Liver (tissue), 8 donors: ENCODE measurements at regions not wholly inside any gene's neighbourhood (a gene's known extent, or its start where the extent isn't known, plus 50 kb on each side); places are given as distances from the start of the nearest gene placed in this dataset.

Experiments
- DNase-seq: peaks from one replicate; pipeline ENCODE4 v3.0.0-alpha.2; 2017; ENCODE audit warnings: low spot score
- H3K27ac ChIP-seq, 2 donors: one replicate each; pipeline ENCODE4 v1.7.0; 2013; ENCODE audit warnings: inconsistent platforms in 2 of 2, low read length in 2 of 2, control low read depth in 1 of 2, low read depth in 1 of 2, mild to moderate bottlenecking in 1 of 2
- H3K27me3 ChIP-seq, 4 donors: one replicate each; pipeline versions ENCODE4 v1.6.1 to v1.7.0; 2013; ENCODE audit warnings: low read length in 3 of 4, inconsistent platforms in 1 of 4, mild to moderate bottlenecking in 1 of 4, moderate library complexity in 1 of 4; ENCODE audit not compliant: control insufficient read depth in 4 of 4, insufficient read depth in 4 of 4
- H3K36me3 ChIP-seq, 4 donors: one replicate each; pipeline versions ENCODE4 v1.6.1 to v1.7.0; 2013; ENCODE audit warnings: low read length in 3 of 4, mild to moderate bottlenecking in 3 of 4, low read depth in 1 of 4, moderate library complexity in 1 of 4; ENCODE audit not compliant: control insufficient read depth in 4 of 4, insufficient read depth in 3 of 4
- H3K4me1 ChIP-seq, 4 donors: one replicate each; pipeline versions ENCODE4 v1.6.1 to v1.7.0; 2013; ENCODE audit warnings: low read length in 3 of 4, mild to moderate bottlenecking in 3 of 4, moderate library complexity in 1 of 4; ENCODE audit not compliant: control insufficient read depth in 4 of 4, insufficient read depth in 4 of 4
- H3K4me3 ChIP-seq, 3 donors: one replicate each; pipeline versions ENCODE4 v1.6.1 to v1.7.0; 2013; ENCODE audit warnings: low read length in 3 of 3, control low read depth in 1 of 3, low read depth in 1 of 3, mild to moderate bottlenecking in 1 of 3
- H3K9ac ChIP-seq, 2 donors: one replicate each; pipeline ENCODE4 v1.7.0; 2013; ENCODE audit warnings: low read length in 2 of 2, mild to moderate bottlenecking in 2 of 2, moderate library complexity in 2 of 2, control low read depth in 1 of 2, low read depth in 1 of 2
- H3K9me3 ChIP-seq, 4 donors: one replicate each; pipeline versions ENCODE4 v1.6.1 to v1.7.0; 2013; ENCODE audit warnings: low read length in 3 of 4; ENCODE audit not compliant: control insufficient read depth in 4 of 4
- ATF3 ChIP-seq: IDR thresholded peaks from 2 replicates; pipeline ENCODE4 v1.6.1; 2016; ENCODE audit warnings: antibody characterized with exemption
- CTCF ChIP-seq: fragments of 150-350 bp; IDR thresholded peaks from 2 replicates; pipeline ENCODE4 v1.5.1; 2017; ENCODE audit warnings: improper control_type of control experiment, low read depth, low read length; ENCODE audit not compliant: missing input control
- EGR1 ChIP-seq, 2 donors: IDR thresholded peaks; 2 replicates each; pipeline ENCODE4 v1.6.1; 2016 to 2018; ENCODE audit warnings: antibody characterized with exemption in 2 of 2, low read depth in 2 of 2
- FOXA2 ChIP-seq: IDR thresholded peaks from 2 replicates; pipeline ENCODE4 v1.6.1; 2016; ENCODE audit warnings: antibody characterized with exemption
- GABPA ChIP-seq, 2 donors: IDR thresholded peaks in 1 of 2; conservative IDR thresholded peaks in 1 of 2; 2 replicates each; pipeline ENCODE4 v1.6.1; 2016; ENCODE audit warnings: antibody characterized with exemption in 2 of 2, mild to moderate bottlenecking in 1 of 2, moderate library complexity in 1 of 2
- HNF4A ChIP-seq, 2 donors: conservative IDR thresholded peaks; 2 replicates each; pipeline ENCODE4 v1.6.1; 2016; ENCODE audit warnings: antibody characterized with exemption in 2 of 2, mild to moderate bottlenecking in 2 of 2
- HNF4G ChIP-seq: IDR thresholded peaks from 2 replicates; pipeline ENCODE4 v1.6.1; 2016; ENCODE audit warnings: antibody characterized with exemption
- JUND ChIP-seq, 2 donors: IDR thresholded peaks; 2 replicates each; pipeline ENCODE4 v1.6.1; 2016; ENCODE audit warnings: antibody characterized with exemption in 2 of 2
- MAX ChIP-seq: IDR thresholded peaks from 2 replicates; pipeline ENCODE4 v1.6.1; 2016; ENCODE audit warnings: antibody characterized with exemption
- NR2F2 ChIP-seq: IDR thresholded peaks from 2 replicates; pipeline ENCODE4 v1.6.1; 2016; ENCODE audit warnings: antibody characterized with exemption
- RAD21 ChIP-seq, 2 donors: IDR thresholded peaks; 2 replicates each; pipeline ENCODE4 v1.6.1; 2016; ENCODE audit warnings: antibody characterized with exemption in 2 of 2, mild to moderate bottlenecking in 2 of 2
- REST ChIP-seq: IDR thresholded peaks from 2 replicates; pipeline ENCODE4 v1.6.1; 2016; ENCODE audit warnings: antibody characterized with exemption, mild to moderate bottlenecking
- RXRA ChIP-seq, 2 donors: IDR thresholded peaks; 2 replicates each; pipeline ENCODE4 v1.6.1; 2017 to 2018; ENCODE audit warnings: antibody characterized with exemption in 2 of 2, mild to moderate bottlenecking in 1 of 2
- SP1 ChIP-seq: IDR thresholded peaks from 2 replicates; pipeline ENCODE4 v1.6.1; 2018; ENCODE audit warnings: antibody characterized with exemption, mild to moderate bottlenecking
- TAF1 ChIP-seq: conservative IDR thresholded peaks from 2 replicates; pipeline ENCODE4 v1.6.1; 2016; ENCODE audit warnings: antibody characterized with exemption, mild to moderate bottlenecking
- YY1 ChIP-seq: IDR thresholded peaks from 2 replicates; pipeline ENCODE4 v1.6.1; 2016; ENCODE audit warnings: antibody characterized with exemption, mild to moderate bottlenecking
- ZBTB33 ChIP-seq: IDR thresholded peaks from 2 replicates; pipeline ENCODE4 v1.6.1; 2016; ENCODE audit warnings: antibody characterized with exemption
- WGBS: extraction: QIAGEN DNeasy Blood & Tissue Kit; methylation state at CpG from one replicate; pipeline ENCODE4 v1.1.7; 2013; 5-methylcytosine and 5-hydroxymethylcytosine counted together
- donor health status: healthy.
- donor health status: healthy.
- donor health status: healthy.
- donor health status: healthy.
- donor health status: healthy.

- Histone ChIP-seq H3K4me1 (no peaks in the 10 kb centered on the region), H3K4me3 (no peak overlapping the region), H3K36me3 (no peaks in the 10 kb centered on the region), H3K9me3 (no peaks in the 10 kb centered on the region), H3K27me3 (no peaks in the 10 kb centered on the region), H3K9ac (no peak overlapping the region), H3K27ac (no peak overlapping the region)
- DNase-seq = no peak
- 68% methylated on average over 3 of the region's 3 CpGs for WGBS
- no peak for TF ChIP-seq MAX
- TF ChIP-seq ZBTB33 = no peak
- TF ChIP-seq ATF3 = no peak
- no peak for TF ChIP-seq FOXA2
- no peak for TF ChIP-seq GABPA (IDR thresholded peaks at IDR 0.05 in 1 of 2, conservative IDR thresholded peaks at IDR 0.05 in 1 of 2)
- no peak for TF ChIP-seq REST
- no peak for TF ChIP-seq HNF4G
- no peak for TF ChIP-seq YY1
- TF ChIP-seq RXRA (IDR thresholded peaks at IDR 0.05) = no peak
- no peak for TF ChIP-seq SP1
- TF ChIP-seq EGR1 (IDR thresholded peaks at IDR 0.05; ENCODE audit: low read depth in 2 of 2) = no peak
- TF ChIP-seq NR2F2 = no peak
- TF ChIP-seq RAD21 (IDR thresholded peaks at IDR 0.05) = peak; percentile 70 to 72
- no peak for TF ChIP-seq HNF4A (conservative IDR thresholded peaks at IDR 0.05)
- TF ChIP-seq CTCF = peak; percentile 32
- no peak for TF ChIP-seq JUND (IDR thresholded peaks at IDR 0.05)
Measured at GRCh38 chr16:63461248-63461841, 1425.1 kb upstream of the CDH8 start.

GRCh38 chr16:63458846-63459245, 1422.6 kb upstream of the CDH8 start:
- 93% methylated on average over 5 of the region's 5 CpGs for WGBS
- no peak overlapping the region for H3K4me3 ChIP-seq
- no peaks in the 10 kb centered on the region for H3K4me1 ChIP-seq
- no peaks in the 10 kb centered on the region for H3K36me3 ChIP-seq
- H3K27ac ChIP-seq = no peak overlapping the region
- no peaks in the 10 kb centered on the region for H3K9me3 ChIP-seq
- no peaks in the 10 kb centered on the region for H3K27me3 ChIP-seq
- no peak overlapping the region for H3K9ac ChIP-seq
- DNase-seq = no peak
- TF ChIP-seq ATF3 = no peak
- no peak for TF ChIP-seq REST
- TF ChIP-seq YY1 = no peak
- no peak for TF ChIP-seq RXRA (IDR thresholded peaks at IDR 0.05)
- no peak for TF ChIP-seq EGR1 (IDR thresholded peaks at IDR 0.05; ENCODE audit: low read depth in 2 of 2)
- TF ChIP-seq SP1 = no peak
- no peak for TF ChIP-seq CTCF
- no peak for TF ChIP-seq TAF1
